NCI-H146 treated with DMSO at 0.1 percent for 48 hours (cell line): ENCODE measurements at regions not wholly inside any gene's neighbourhood (a gene's known extent, or its start where the extent isn't known, plus 50 kb on each side); places are given as distances from the start of the nearest gene placed in this dataset.
A peak's percentile ranks its signal among the peaks of the same experiment; 100 is the strongest.

ENCODE experiments used
- DNase-seq: peaks from one replicate; lab custom pipeline; 2025; ENCODE audit not compliant: unreplicated experiment; lab: John Stamatoyannopoulos, UW

GRCh38 chr3:124518350-124518749 is 211.9 kb upstream of the UMPS start:
- DNase-seq: no peak

- no peak for DNase-seq
Measured at GRCh38 chr3:124519591-124520194, 210.6 kb upstream of the UMPS start.

GRCh38 chr3:124520970-124521369 is 209.3 kb upstream of the UMPS start:
- peak; percentile 97 for DNase-seq

- DNase-seq: no peak
Measured at GRCh38 chr3:124522082-124522625, 208.1 kb upstream of the UMPS start.

- DNase-seq: no peak
Measured at GRCh38 chr3:124526601-124527000, 203.7 kb upstream of the UMPS start.

- no peak for DNase-seq
Measured at GRCh38 chr3:124529826-124530571, 200.3 kb upstream of the UMPS start.

GRCh38 chr3:124530916-124531315 is 199.3 kb upstream of the UMPS start:
- DNase-seq: no peak

GRCh38 chr3:124532071-124532470 is 198.2 kb upstream of the UMPS start:
- DNase-seq: no peak

GRCh38 chr3:124535306-124535705 is 194.9 kb upstream of the UMPS start:
- no peak for DNase-seq

- no peak for DNase-seq
Measured at GRCh38 chr3:124540550-124541211, 189.6 kb upstream of the UMPS start.

GRCh38 chr3:124542214-124542869 is 187.9 kb upstream of the UMPS start:
- DNase-seq: no peak

GRCh38 chr3:124545891-124546290 is 184.4 kb upstream of the UMPS start:
- DNase-seq: no peak

GRCh38 chr3:124552224-124552623 is 178.0 kb upstream of the UMPS start:
- peak; percentile 84 for DNase-seq

GRCh38 chr3:124553178-124553577 is 177.1 kb upstream of the UMPS start:
- no peak for DNase-seq

- DNase-seq: no peak
Measured at GRCh38 chr3:124556636-124557035, 173.6 kb upstream of the UMPS start.

GRCh38 chr3:124557433-124558232 is 172.6 kb upstream of the UMPS start:
- no peak for DNase-seq

- DNase-seq: peak; percentile 5
Measured at GRCh38 chr3:124558991-124559845, 171.0 kb upstream of the UMPS start.

GRCh38 chr3:124559846-124560574 is 170.2 kb upstream of the UMPS start:
- peak; percentile 67 for DNase-seq

- no peak for DNase-seq
Measured at GRCh38 chr3:124560666-124561215, 169.5 kb upstream of the UMPS start.
